ENCODE measurements at regions not wholly inside any gene's neighbourhood (a gene's known extent, or its start where the extent isn't known, plus 50 kb on each side); places are given as distances from the start of the nearest gene placed in this dataset.

DNA sequence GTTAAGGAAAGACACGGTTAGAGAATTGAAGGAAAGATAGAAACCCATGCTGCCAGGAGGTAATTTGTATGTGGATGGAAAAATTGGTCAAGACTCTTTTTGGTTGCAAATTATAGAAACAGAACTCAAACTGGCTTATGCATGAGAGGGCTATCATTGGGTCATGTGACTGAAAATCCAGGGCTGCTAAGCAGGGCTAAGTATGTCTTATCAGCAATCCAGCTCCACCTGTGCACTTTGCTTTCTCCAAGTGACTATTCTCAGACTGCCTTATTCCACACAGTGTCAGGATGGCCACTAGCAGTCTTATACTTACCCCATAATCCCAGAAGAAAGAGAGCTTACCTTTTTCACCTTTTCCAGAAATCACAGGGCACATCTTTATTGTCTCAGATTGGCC is 113.5 kb downstream of the CBLN1 start:
- no peak for DNase-seq
- no peak overlapping the region for H2AFZ ChIP-seq (ENCODE audit: low read length)
- no peaks in the 10 kb centered on the region for H3K9me3 ChIP-seq (replicated peaks; ENCODE audit: insufficient read depth, low read length)
- H3K79me2 ChIP-seq (ENCODE audit: low read length) = no peaks in the 10 kb centered on the region
- no peak overlapping the region for H3K4me3 ChIP-seq (ENCODE audit: low read length)
- no peaks in the 10 kb centered on the region for H4K20me1 ChIP-seq (ENCODE audit: insufficient read depth, low read length)
- no peaks in the 10 kb centered on the region for H3K27me3 ChIP-seq (replicated peaks; ENCODE audit: insufficient read depth, low read length)
- H3K4me2 ChIP-seq (ENCODE audit: low read depth, low read length) = no peak overlapping the region
- H3K27ac ChIP-seq (ENCODE audit: low read length) = no peak overlapping the region
- H3K4me1 ChIP-seq (ENCODE audit: low read length) = no peaks in the 10 kb centered on the region
- no peak overlapping the region for H3K9ac ChIP-seq (ENCODE audit: low read length)
- TF ChIP-seq EZH2phosphoT487 (IDR thresholded peaks at IDR 0.05; ENCODE audit: low read length) (no peak), EZH2 (optimal IDR thresholded peaks at IDR 0.05; ENCODE audit: low read depth, low read length) (no peak)
- TF ChIP-seq, protein P1, sequence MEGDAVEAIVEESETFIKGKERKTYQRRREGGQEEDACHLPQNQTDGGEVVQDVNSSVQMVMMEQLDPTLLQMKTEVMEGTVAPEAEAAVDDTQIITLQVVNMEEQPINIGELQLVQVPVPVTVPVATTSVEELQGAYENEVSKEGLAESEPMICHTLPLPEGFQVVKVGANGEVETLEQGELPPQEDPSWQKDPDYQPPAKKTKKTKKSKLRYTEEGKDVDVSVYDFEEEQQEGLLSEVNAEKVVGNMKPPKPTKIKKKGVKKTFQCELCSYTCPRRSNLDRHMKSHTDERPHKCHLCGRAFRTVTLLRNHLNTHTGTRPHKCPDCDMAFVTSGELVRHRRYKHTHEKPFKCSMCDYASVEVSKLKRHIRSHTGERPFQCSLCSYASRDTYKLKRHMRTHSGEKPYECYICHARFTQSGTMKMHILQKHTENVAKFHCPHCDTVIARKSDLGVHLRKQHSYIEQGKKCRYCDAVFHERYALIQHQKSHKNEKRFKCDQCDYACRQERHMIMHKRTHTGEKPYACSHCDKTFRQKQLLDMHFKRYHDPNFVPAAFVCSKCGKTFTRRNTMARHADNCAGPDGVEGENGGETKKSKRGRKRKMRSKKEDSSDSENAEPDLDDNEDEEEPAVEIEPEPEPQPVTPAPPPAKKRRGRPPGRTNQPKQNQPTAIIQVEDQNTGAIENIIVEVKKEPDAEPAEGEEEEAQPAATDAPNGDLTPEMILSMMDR (IDR thresholded peaks at IDR 0.05; ENCODE audit: low read length) = no peak
- H3K36me3 ChIP-seq (replicated peaks; ENCODE audit: insufficient read depth, low read length) = no peaks in the 10 kb centered on the region
- H3K9me2 ChIP-seq (replicated peaks; ENCODE audit: insufficient read depth, low read length) = no peaks in the 10 kb centered on the region
- H3F3A ChIP-seq (ENCODE audit: insufficient read depth, low read length) = no peaks in the 10 kb centered on the region

DNA sequence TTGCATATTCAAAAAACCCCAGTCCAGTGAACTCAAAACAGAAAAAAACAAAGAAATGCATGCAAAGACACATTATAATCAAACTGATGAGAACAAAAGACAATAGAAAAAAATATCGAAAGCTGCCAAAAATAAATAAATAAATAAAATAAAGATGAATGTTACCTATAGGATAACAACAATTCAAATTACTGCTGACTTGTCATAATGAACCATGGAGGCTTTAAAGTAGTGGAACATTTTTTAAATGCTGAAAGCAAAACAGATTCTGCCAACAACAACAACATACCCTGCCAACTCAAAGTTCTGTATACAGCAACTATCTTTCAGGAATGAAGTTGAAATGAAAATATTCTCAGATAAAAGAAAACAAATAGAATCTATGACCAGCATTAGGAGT is 116.6 kb downstream of the CBLN1 start:
- Histone ChIP-seq H3K4me2 (ENCODE audit: low read depth, low read length) (no peak overlapping the region), H3K4me3 (ENCODE audit: low read length) (no peak overlapping the region), H3F3A (ENCODE audit: insufficient read depth, low read length) (no peaks in the 10 kb centered on the region), H3K36me3 (replicated peaks; ENCODE audit: insufficient read depth, low read length) (no peaks in the 10 kb centered on the region), H3K27me3 (replicated peaks; ENCODE audit: insufficient read depth, low read length) (no peaks in the 10 kb centered on the region), H3K27ac (ENCODE audit: low read length) (no peak overlapping the region), H3K9me3 (replicated peaks; ENCODE audit: insufficient read depth, low read length) (no peaks in the 10 kb centered on the region), H2AFZ (ENCODE audit: low read length) (no peak overlapping the region), H3K79me2 (ENCODE audit: low read length) (no peaks in the 10 kb centered on the region), H4K20me1 (ENCODE audit: insufficient read depth, low read length) (no peaks in the 10 kb centered on the region), H3K4me1 (ENCODE audit: low read length) (no peaks in the 10 kb centered on the region), H3K9me2 (replicated peaks; ENCODE audit: insufficient read depth, low read length) (no peaks in the 10 kb centered on the region), H3K9ac (ENCODE audit: low read length) (no peak overlapping the region)
- TF ChIP-seq, protein P1 (IDR thresholded peaks at IDR 0.05; ENCODE audit: low read length) = no peak
- TF ChIP-seq EZH2 (optimal IDR thresholded peaks at IDR 0.05; ENCODE audit: low read depth, low read length) (no peak), EZH2phosphoT487 (IDR thresholded peaks at IDR 0.05; ENCODE audit: low read length) (no peak)
- DNase-seq = no peak

DNA sequence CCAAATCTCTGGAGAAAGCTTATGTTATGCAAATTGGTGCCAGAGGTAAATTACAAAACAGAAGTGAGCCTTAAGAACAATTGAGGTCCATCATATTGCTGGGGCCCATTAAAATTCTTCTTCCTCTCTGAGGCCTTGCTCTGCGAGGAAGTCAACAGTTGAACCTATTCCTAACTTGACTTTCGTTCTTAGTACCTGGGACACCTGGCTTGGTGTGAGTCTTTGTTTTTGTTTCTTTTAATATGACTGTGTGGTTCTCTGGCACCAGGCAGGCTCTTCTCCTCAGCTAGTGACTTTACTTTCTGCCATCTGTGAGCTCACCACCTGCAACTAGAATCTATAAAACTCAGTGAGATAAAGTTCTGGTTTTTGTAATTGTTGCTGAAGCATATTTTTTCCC is 120.4 kb downstream of the CBLN1 start:
- H3K9me2 ChIP-seq (replicated peaks; ENCODE audit: insufficient read depth, low read length) = no peaks in the 10 kb centered on the region
- H3F3A ChIP-seq (ENCODE audit: insufficient read depth, low read length) = no peaks in the 10 kb centered on the region
- no peaks in the 10 kb centered on the region for H3K9me3 ChIP-seq (replicated peaks; ENCODE audit: insufficient read depth, low read length)
- no peak overlapping the region for H3K27ac ChIP-seq (ENCODE audit: low read length)
- H3K27me3 ChIP-seq (replicated peaks; ENCODE audit: insufficient read depth, low read length) = no peaks in the 10 kb centered on the region
- H2AFZ ChIP-seq (ENCODE audit: low read length) = no peak overlapping the region
- H4K20me1 ChIP-seq (ENCODE audit: insufficient read depth, low read length) = no peaks in the 10 kb centered on the region
- no peaks in the 10 kb centered on the region for H3K36me3 ChIP-seq (replicated peaks; ENCODE audit: insufficient read depth, low read length)
- H3K4me1 ChIP-seq (ENCODE audit: low read length) = no peaks in the 10 kb centered on the region
- H3K9ac ChIP-seq (ENCODE audit: low read length) = no peak overlapping the region
- H3K4me3 ChIP-seq (ENCODE audit: low read length) = no peak overlapping the region
- no peaks in the 10 kb centered on the region for H3K79me2 ChIP-seq (ENCODE audit: low read length)
- no peak for TF ChIP-seq EZH2 (optimal IDR thresholded peaks at IDR 0.05; ENCODE audit: low read depth, low read length)
- TF ChIP-seq EZH2phosphoT487 (IDR thresholded peaks at IDR 0.05; ENCODE audit: low read length) = no peak
- TF ChIP-seq, protein P1 (IDR thresholded peaks at IDR 0.05; ENCODE audit: low read length) = no peak
- peak; percentile 62 for DNase-seq
- H3K4me2 ChIP-seq (ENCODE audit: low read depth, low read length) = peak overlapping the region; percentile 13; the same call in 1 of the 2 replicates
